ENCODE measurements at regions not wholly inside any gene's neighbourhood (a gene's known extent, or its start where the extent isn't known, plus 50 kb on each side); places are given as distances from the start of the nearest gene placed in this dataset.
"Not testable (repeated sequence)": the region's sequence is repeated elsewhere in the genome, so short reads cannot be mapped to it uniquely, and the experiment has no call there.

- no peak for DNase-seq
These were observed 103.8 kb upstream of the COPS8 start for GRCh38 chr2:236981701-236982485.

GRCh38 chr2:236982693-236983455 is 102.8 kb upstream of the COPS8 start:
- DNase-seq = no peak

- DNase-seq = no peak
These were observed 101.6 kb upstream of the COPS8 start for GRCh38 chr2:236984046-236984445.

GRCh38 chr2:236985761-236986339 is 99.8 kb upstream of the COPS8 start:
- no peak for DNase-seq

GRCh38 chr2:236986524-236987330 is 99.0 kb upstream of the COPS8 start:
- peak; percentile 89 for DNase-seq

- DNase-seq = no peak
These were observed 97.5 kb upstream of the COPS8 start for GRCh38 chr2:236988216-236988615.

GRCh38 chr2:236988690-236989624 is 96.7 kb upstream of the COPS8 start:
- DNase-seq = no peak

- no peak for DNase-seq
These were observed 95.1 kb upstream of the COPS8 start for GRCh38 chr2:236990552-236990951.

- DNase-seq = no peak
These were observed 93.8 kb upstream of the COPS8 start for GRCh38 chr2:236991874-236992273.

GRCh38 chr2:236993286-236993685 is 92.4 kb upstream of the COPS8 start:
- no peak for DNase-seq

GRCh38 chr2:236994361-236994760 is 91.3 kb upstream of the COPS8 start:
- no peak for DNase-seq

- DNase-seq = peak; percentile 56
These were observed 88.5 kb upstream of the COPS8 start for GRCh38 chr2:236997069-236997715.

- DNase-seq = peak; percentile 62
These were observed 87.5 kb upstream of the COPS8 start for GRCh38 chr2:236998236-236998635.

GRCh38 chr2:236998758-236999157 is 86.9 kb upstream of the COPS8 start:
- DNase-seq = peak; percentile 41

GRCh38 chr2:237000481-237000880 is 85.2 kb upstream of the COPS8 start:
- DNase-seq = no peak

GRCh38 chr2:237005341-237005740 is 80.3 kb upstream of the COPS8 start:
- not testable (repeated sequence) for DNase-seq

- no peak for DNase-seq
These were observed 74.4 kb upstream of the COPS8 start for GRCh38 chr2:237011206-237011795.

GRCh38 chr2:237012004-237012403 is 73.7 kb upstream of the COPS8 start:
- DNase-seq = no peak

- DNase-seq = no peak
These were observed 73.0 kb upstream of the COPS8 start for GRCh38 chr2:237012577-237013267.
